LNCaP clone FGC (cell line): ENCODE measurements at regions not wholly inside any gene's neighbourhood (a gene's known extent, or its start where the extent isn't known, plus 50 kb on each side); places are given as distances from the start of the nearest gene placed in this dataset.

Experiments
- DNase-seq: peaks from one replicate; pipeline ENCODE4 v3.0.0-alpha.2; 2011; ENCODE audit warnings: low read depth
- H3K4me3 ChIP-seq: 2 replicates; pipeline ENCODE4 v1.5.1; 2011; ENCODE audit warnings: mild to moderate bottlenecking, low read depth, low read length, control low read depth
- CTCF ChIP-seq: IDR thresholded peaks from 2 replicates; pipeline ENCODE4 v1.5.1; 2012; ENCODE audit warnings: mild to moderate bottlenecking; ENCODE audit not compliant: control insufficient read depth, insufficient read depth; ENCODE audit errors: extremely low read depth

- DNase-seq: no peak
- no peak overlapping the region for H3K4me3 ChIP-seq
- peak; percentile 31 for TF ChIP-seq CTCF
These were observed 445.8 kb upstream of the RGPD4 start for GRCh38 chr2:107380912-107381311.

- DNase-seq: no peak
- H3K4me3 ChIP-seq: no peak overlapping the region
- no peak for TF ChIP-seq CTCF
These were observed 443.0 kb upstream of the RGPD4 start for GRCh38 chr2:107383691-107384090.

GRCh38 chr2:107384422-107384821, 442.3 kb upstream of the RGPD4 start:
- no peak for DNase-seq
- no peak for TF ChIP-seq CTCF
- no peak overlapping the region for H3K4me3 ChIP-seq

GRCh38 chr2:107385921-107386320, 440.8 kb upstream of the RGPD4 start:
- no peak for TF ChIP-seq CTCF
- H3K4me3 ChIP-seq: no peak overlapping the region
- DNase-seq: no peak

- no peak for TF ChIP-seq CTCF
- DNase-seq: no peak
- no peak overlapping the region for H3K4me3 ChIP-seq
These were observed 434.4 kb upstream of the RGPD4 start for GRCh38 chr2:107392241-107392704.

GRCh38 chr2:107393516-107393915, 433.2 kb upstream of the RGPD4 start:
- TF ChIP-seq CTCF: no peak
- no peak overlapping the region for H3K4me3 ChIP-seq
- DNase-seq: no peak

- DNase-seq: no peak
- no peak overlapping the region for H3K4me3 ChIP-seq
- no peak for TF ChIP-seq CTCF
These were observed 428.0 kb upstream of the RGPD4 start for GRCh38 chr2:107398683-107399082.
